HepG2 (cell line): ENCODE measurements at regions not wholly inside any gene's neighbourhood (a gene's known extent, or its start where the extent isn't known, plus 50 kb on each side); places are given as distances from the start of the nearest gene placed in this dataset.

Experiments used
- ATAC-seq: fragments of 200-7000 bp; cut with Tn5 transposase; 3 replicates; pipeline ENCODE4 v1.9.1; 2020; ENCODE audit warnings: mild to moderate bottlenecking, moderate library complexity
- BruUV-seq: library from RNA; stranded (reverse); fragments of 400-500 nt; replicated peaks from 2 replicates; lab custom pipeline; 2021; lab: Mats Ljungman, UMichigan
- CTCF ChIA-PET: fragments of 300-600 bp; formaldehyde crosslinking; extraction: SDS; loops from one replicate; lab custom pipeline; 2021; ENCODE audit warnings: low total read pairs, inconsistent platforms, low intra/inter-chr PET ratio; lab: Yijun Ruan, JAX
- POLR2A ChIA-PET: fragments of 350-600 bp; sonication (Branson Sonifier 250); formaldehyde crosslinking; loops from one replicate; lab custom pipeline; 2020; ENCODE audit warnings: antibody characterized with exemption, inconsistent platforms; lab: Yijun Ruan, JAX
- DNase-seq: peaks from one replicate; pipeline ENCODE4 v3.0.0-alpha.2; 2015; ENCODE audit warnings: low spot score
- FAIRE-seq: peaks from 3 replicates; lab custom pipeline; 2011; peaks lifted over from hg19 to GRCh38; lab: Jason Lieb, UNC
- H2AFZ ChIP-seq: one replicate; pipeline ENCODE4 v1.6.1; 2011; ENCODE audit warnings: low read length, inconsistent platforms
- H3K27ac ChIP-seq: fragments of 300-600 bp; 3 replicates; pipeline ENCODE4 v1.8.0; 2011; ENCODE audit warnings: mixed run types, mild to moderate bottlenecking, mixed read lengths, low read length, inconsistent platforms; ENCODE audit not compliant: insufficient read depth; ENCODE audit errors: extremely low read length
- H3K27me3 ChIP-seq, 2 experiments: fragments of 200-600 bp in 1 of 2; 2 replicates in 1 of 2; 3 replicates in 1 of 2; pipeline versions ENCODE4 v1.6.0 to v1.8.0; 2011; ENCODE audit warnings: low read length in 2 of 2, mild to moderate bottlenecking in 2 of 2, moderate library complexity in 2 of 2, inconsistent platforms in 1 of 2; ENCODE audit not compliant: insufficient read depth in 2 of 2, control insufficient read depth in 1 of 2
- H3K36me3 ChIP-seq, 2 experiments: fragments of 200-600 bp in 1 of 2; replicated peaks in 1 of 2; 2 replicates in 1 of 2; 3 replicates in 1 of 2; pipeline versions ENCODE4 v1.5.1 to v1.8.0; 2011; ENCODE audit warnings: low read length in 2 of 2, inconsistent platforms in 1 of 2; ENCODE audit not compliant: insufficient read depth in 2 of 2, control insufficient read depth in 1 of 2
- H3K4me1 ChIP-seq: 2 replicates; pipeline ENCODE4 v1.5.1; 2012; ENCODE audit warnings: low read length, inconsistent platforms; ENCODE audit not compliant: insufficient read depth
- H3K4me2 ChIP-seq: 2 replicates; pipeline ENCODE4 v1.6.0; 2011; ENCODE audit warnings: low read depth, low read length, inconsistent platforms
- H3K4me3 ChIP-seq, 3 experiments: fragments of 200-600 bp in 1 of 3; sonication (generic), shearing (Covaris generic) in 1 of 3; replicated peaks in 1 of 3; 2 replicates each; pipeline ENCODE4 v1.5.1; 2011 to 2016; ENCODE audit warnings: low read length in 3 of 3, inconsistent platforms in 2 of 3, low read depth in 2 of 3, mild to moderate bottlenecking in 2 of 3, control low read depth in 1 of 3, mixed read lengths in 1 of 3; ENCODE audit not compliant: insufficient read depth in 1 of 3
- H3K79me2 ChIP-seq: one replicate; pipeline ENCODE4 v1.6.1; 2011; ENCODE audit warnings: low read length, inconsistent platforms; ENCODE audit not compliant: insufficient read depth
- H3K9ac ChIP-seq: 2 replicates; pipeline ENCODE4 v1.6.0; 2011; ENCODE audit warnings: mild to moderate bottlenecking, low read depth, low read length, inconsistent platforms; ENCODE audit not compliant: insufficient read depth
- H3K9me3 ChIP-seq: 2 replicates; pipeline ENCODE4 v1.5.1; 2012; ENCODE audit warnings: mild to moderate bottlenecking, low read length
- H4K20me1 ChIP-seq: 2 replicates; pipeline ENCODE4 v1.6.0; 2011; ENCODE audit warnings: inconsistent platforms, mild to moderate bottlenecking, low read length, moderate library complexity; ENCODE audit not compliant: insufficient read depth
- CHD2 ChIP-seq: IDR thresholded peaks from 2 replicates; pipeline ENCODE4 v1.6.1; 2011; ENCODE audit warnings: low read depth, low read length, improper control_type of control experiment
- DR1 ChIP-seq: sonication (generic); formaldehyde crosslinking; IDR thresholded peaks from 2 replicates; pipeline ENCODE4 v1.8.0; 2021; ENCODE audit warnings: mild to moderate bottlenecking, missing genetic modification reagents, inconsistent platforms
- MAF1 ChIP-seq: sonication (generic); formaldehyde crosslinking; IDR thresholded peaks from 2 replicates; pipeline ENCODE4 v1.5.0; 2020; ENCODE audit warnings: missing genetic modification reagents, borderline replicate concordance
- NFATC3 ChIP-seq: sonication (generic); formaldehyde crosslinking; IDR thresholded peaks from 2 replicates; pipeline ENCODE4 v1.5.1; 2020; ENCODE audit warnings: mild to moderate bottlenecking, missing genetic modification reagents
- STAG1 ChIP-seq: sonication (generic); formaldehyde crosslinking; IDR thresholded peaks from 2 replicates; pipeline ENCODE4 v1.4.0; 2020; ENCODE audit warnings: missing genetic modification reagents
- ZFP90 ChIP-seq: sonication (generic); formaldehyde crosslinking; IDR thresholded peaks from 2 replicates; pipeline ENCODE4 v1.8.0; 2022; ENCODE audit warnings: missing genetic modification reagents, mild to moderate bottlenecking, inconsistent platforms, borderline replicate concordance
- ZNF441 ChIP-seq: sonication (generic); formaldehyde crosslinking; IDR thresholded peaks from 2 replicates; pipeline ENCODE4 v1.7.0; 2021; ENCODE audit warnings: missing genetic modification reagents, borderline replicate concordance
- ZNF569 ChIP-seq: sonication (generic); formaldehyde crosslinking; IDR thresholded peaks from 2 replicates; pipeline ENCODE4 v1.5.0; 2020; ENCODE audit warnings: mild to moderate bottlenecking, missing genetic modification reagents, moderate library complexity, borderline replicate concordance
- WGBS: methylation state at CpG from one replicate; pipeline ENCODE4 v1.1.6; 2017; ENCODE audit warnings: low lambda C conversion rate; 5-methylcytosine and 5-hydroxymethylcytosine counted together
- in situ Hi-C: cut with HindIII; loops from 2 replicates; pipeline ENCODE4 v1.10.0; 2017; ENCODE audit warnings: low pct_unique_long_range_greater_than_20kb; ENCODE audit not compliant: extremely low pct_ligation_motif_present
- intact Hi-C: fragments of 100-400 bp; cut with micrococcal nuclease; formaldehyde crosslinking; loops from one replicate; pipeline ENCODE4 v1.10.0; 2022; ENCODE audit not compliant: unreplicated experiment
- TF ChIP-seq, protein P1 (sequence below): IDR thresholded peaks from 2 replicates; pipeline ENCODE4 v1.6.1; 2012; ENCODE audit warnings: low read depth, low read length, improper control_type of control experiment
- TF ChIP-seq, protein P2 (sequence below): sonication (generic); formaldehyde crosslinking; conservative IDR thresholded peaks from 2 replicates; pipeline ENCODE4 v1.4.0; 2020; ENCODE audit warnings: missing genetic modification reagents
- TF ChIP-seq, protein P3 (sequence below): sonication (generic); formaldehyde crosslinking; IDR thresholded peaks from 2 replicates; pipeline ENCODE4 v1.5.0; 2020; ENCODE audit warnings: mild to moderate bottlenecking, missing genetic modification reagents, moderate library complexity
- TF ChIP-seq, protein P4 (sequence below): sonication (generic); formaldehyde crosslinking; IDR thresholded peaks from 2 replicates; pipeline ENCODE4 v1.4.0; 2020; ENCODE audit warnings: missing genetic modification reagents

DNA sequence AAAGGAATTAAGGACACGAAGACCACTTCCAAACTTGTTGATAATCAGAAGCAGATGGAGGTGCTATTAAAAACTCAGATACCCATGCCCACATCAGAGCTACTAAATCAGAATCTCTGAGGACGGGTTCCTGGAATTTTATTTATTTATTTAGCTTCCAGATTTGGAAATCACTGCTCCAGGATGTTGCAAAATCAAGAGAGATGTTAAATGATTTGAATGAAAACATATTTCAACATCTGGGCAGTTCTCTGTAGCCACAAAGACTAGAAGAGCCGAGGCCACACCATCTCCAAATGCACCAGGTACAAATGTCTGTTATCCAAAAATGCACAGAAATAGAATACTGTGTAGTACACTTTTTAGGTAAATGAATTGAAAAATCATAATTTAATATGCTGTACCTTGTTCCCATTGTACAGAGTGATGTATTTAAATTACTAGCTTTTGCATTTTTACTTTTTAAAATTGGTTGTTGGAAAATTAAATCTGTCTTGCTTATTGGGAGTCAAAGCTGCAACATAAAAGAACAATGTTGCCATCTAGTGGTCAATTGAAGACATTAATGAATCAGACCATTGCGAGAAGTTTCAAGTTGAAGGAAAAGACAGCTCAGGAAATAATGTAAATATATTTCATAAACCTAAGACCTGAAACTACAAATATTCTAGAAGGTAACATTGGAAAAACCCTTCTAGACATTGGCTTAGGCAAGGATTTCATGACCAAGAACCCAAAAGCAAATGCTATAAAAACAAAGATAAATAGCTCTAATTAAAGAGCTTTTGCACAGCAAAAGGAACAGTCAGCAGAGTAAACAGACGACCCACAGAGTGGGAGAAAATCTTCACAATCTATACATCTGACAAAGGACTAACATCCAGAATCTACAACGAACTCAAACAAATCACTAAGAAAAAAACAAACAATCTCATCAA, 151.3 kb upstream of the TTC29 start:
- in situ Hi-C loops, result loop anchor here (5.0 to 25.0 kb wide), 2 partner anchors 80 to 760 kb away; no protein-coding TSS in a partner anchor
- POLR2A ChIA-PET, result no interaction called here
- BruUV-seq, result no TSS peak
- no peak for TF ChIP-seq ZFP90 (CRISPR knock-in tag)
- TF ChIP-seq ZNF441 (CRISPR knock-in tag), result no peak
- TF ChIP-seq, protein P1, sequence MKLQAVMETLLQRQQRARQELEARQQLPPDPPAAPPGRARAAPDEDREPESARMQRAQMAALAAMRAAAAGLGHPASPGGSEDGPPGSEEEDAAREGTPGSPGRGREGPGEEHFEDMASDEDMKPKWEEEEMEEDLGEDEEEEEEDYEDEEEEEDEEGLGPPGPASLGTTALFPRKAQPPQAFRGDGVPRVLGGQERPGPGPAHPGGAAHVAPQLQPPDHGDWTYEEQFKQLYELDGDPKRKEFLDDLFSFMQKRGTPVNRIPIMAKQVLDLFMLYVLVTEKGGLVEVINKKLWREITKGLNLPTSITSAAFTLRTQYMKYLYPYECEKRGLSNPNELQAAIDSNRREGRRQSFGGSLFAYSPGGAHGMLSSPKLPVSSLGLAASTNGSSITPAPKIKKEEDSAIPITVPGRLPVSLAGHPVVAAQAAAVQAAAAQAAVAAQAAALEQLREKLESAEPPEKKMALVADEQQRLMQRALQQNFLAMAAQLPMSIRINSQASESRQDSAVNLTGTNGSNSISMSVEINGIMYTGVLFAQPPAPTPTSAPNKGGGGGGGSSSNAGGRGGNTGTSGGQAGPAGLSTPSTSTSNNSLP, result peak; percentile 37; the same call in 1 of the 2 replicates
- TF ChIP-seq NFATC3 (CRISPR knock-in tag), result no peak
- TF ChIP-seq STAG1, result peak; percentile 72
- no peak for TF ChIP-seq DR1 (CRISPR knock-in tag)
- no peak for TF ChIP-seq CHD2
- TF ChIP-seq, protein P2, sequence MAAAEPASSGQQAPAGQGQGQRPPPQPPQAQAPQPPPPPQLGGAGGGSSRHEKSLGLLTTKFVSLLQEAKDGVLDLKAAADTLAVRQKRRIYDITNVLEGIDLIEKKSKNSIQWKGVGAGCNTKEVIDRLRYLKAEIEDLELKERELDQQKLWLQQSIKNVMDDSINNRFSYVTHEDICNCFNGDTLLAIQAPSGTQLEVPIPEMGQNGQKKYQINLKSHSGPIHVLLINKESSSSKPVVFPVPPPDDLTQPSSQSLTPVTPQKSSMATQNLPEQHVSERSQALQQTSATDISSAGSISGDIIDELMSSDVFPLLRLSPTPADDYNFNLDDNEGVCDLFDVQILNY, result no peak
- no peak for TF ChIP-seq MAF1 (CRISPR knock-in tag)
- TF ChIP-seq, protein P3, sequence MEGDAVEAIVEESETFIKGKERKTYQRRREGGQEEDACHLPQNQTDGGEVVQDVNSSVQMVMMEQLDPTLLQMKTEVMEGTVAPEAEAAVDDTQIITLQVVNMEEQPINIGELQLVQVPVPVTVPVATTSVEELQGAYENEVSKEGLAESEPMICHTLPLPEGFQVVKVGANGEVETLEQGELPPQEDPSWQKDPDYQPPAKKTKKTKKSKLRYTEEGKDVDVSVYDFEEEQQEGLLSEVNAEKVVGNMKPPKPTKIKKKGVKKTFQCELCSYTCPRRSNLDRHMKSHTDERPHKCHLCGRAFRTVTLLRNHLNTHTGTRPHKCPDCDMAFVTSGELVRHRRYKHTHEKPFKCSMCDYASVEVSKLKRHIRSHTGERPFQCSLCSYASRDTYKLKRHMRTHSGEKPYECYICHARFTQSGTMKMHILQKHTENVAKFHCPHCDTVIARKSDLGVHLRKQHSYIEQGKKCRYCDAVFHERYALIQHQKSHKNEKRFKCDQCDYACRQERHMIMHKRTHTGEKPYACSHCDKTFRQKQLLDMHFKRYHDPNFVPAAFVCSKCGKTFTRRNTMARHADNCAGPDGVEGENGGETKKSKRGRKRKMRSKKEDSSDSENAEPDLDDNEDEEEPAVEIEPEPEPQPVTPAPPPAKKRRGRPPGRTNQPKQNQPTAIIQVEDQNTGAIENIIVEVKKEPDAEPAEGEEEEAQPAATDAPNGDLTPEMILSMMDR, result peak; percentile 66
- TF ChIP-seq, protein P4, sequence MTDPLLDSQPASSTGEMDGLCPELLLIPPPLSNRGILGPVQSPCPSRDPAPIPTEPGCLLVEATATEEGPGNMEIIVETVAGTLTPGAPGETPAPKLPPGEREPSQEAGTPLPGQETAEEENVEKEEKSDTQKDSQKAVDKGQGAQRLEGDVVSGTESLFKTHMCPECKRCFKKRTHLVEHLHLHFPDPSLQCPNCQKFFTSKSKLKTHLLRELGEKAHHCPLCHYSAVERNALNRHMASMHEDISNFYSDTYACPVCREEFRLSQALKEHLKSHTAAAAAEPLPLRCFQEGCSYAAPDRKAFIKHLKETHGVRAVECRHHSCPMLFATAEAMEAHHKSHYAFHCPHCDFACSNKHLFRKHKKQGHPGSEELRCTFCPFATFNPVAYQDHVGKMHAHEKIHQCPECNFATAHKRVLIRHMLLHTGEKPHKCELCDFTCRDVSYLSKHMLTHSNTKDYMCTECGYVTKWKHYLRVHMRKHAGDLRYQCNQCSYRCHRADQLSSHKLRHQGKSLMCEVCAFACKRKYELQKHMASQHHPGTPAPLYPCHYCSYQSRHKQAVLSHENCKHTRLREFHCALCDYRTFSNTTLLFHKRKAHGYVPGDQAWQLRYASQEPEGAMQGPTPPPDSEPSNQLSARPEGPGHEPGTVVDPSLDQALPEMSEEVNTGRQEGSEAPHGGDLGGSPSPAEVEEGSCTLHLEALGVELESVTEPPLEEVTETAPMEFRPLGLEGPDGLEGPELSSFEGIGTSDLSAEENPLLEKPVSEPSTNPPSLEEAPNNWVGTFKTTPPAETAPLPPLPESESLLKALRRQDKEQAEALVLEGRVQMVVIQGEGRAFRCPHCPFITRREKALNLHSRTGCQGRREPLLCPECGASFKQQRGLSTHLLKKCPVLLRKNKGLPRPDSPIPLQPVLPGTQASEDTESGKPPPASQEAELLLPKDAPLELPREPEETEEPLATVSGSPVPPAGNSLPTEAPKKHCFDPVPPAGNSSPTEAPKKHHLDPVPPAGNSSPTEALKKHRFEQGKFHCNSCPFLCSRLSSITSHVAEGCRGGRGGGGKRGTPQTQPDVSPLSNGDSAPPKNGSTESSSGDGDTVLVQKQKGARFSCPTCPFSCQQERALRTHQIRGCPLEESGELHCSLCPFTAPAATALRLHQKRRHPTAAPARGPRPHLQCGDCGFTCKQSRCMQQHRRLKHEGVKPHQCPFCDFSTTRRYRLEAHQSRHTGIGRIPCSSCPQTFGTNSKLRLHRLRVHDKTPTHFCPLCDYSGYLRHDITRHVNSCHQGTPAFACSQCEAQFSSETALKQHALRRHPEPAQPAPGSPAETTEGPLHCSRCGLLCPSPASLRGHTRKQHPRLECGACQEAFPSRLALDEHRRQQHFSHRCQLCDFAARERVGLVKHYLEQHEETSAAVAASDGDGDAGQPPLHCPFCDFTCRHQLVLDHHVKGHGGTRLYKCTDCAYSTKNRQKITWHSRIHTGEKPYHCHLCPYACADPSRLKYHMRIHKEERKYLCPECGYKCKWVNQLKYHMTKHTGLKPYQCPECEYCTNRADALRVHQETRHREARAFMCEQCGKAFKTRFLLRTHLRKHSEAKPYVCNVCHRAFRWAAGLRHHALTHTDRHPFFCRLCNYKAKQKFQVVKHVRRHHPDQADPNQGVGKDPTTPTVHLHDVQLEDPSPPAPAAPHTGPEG (CRISPR knock-in tag), result no peak
- TF ChIP-seq ZNF569 (CRISPR knock-in tag), result no peak

More for the DNA sequence above, 151.3 kb upstream of the TTC29 start:
- Histone ChIP-seq H3K4me1 (no peaks in the 10 kb centered on the region), H3K9me3 (no peaks in the 10 kb centered on the region), H3K9ac (no peak overlapping the region), H4K20me1 (no peaks in the 10 kb centered on the region), H3K4me3 (no peak overlapping the region), H3K27ac (no peak overlapping the region), H3K4me2 (no peak overlapping the region), H3K79me2 (no peaks in the 10 kb centered on the region), H3K27me3 (no peaks in the 10 kb centered on the region), H2AFZ (no peak overlapping the region), H3K36me3 (no peaks in the 10 kb centered on the region)
- 2% methylated on average over 6 of the region's 6 CpGs for WGBS
- DNase-seq (peak; percentile 34), FAIRE-seq (peak; percentile 43), ATAC-seq (peak; percentile 41; the same call in 1 of the 3 replicates)
- CTCF ChIA-PET, result interaction anchor here (1.1 to 2.1 kb wide), 3 partner anchors 78 to 1002 kb away, joined by 3 to 26 read pairs (median 4); no protein-coding TSS in a partner anchor
- intact Hi-C loops, result loop anchor here (1.0 to 10.0 kb wide), 4 partner anchors 78 to 1002 kb away; no protein-coding TSS in a partner anchor
